Large intestine (tissue), 3 donors: ENCODE measurements at regions not wholly inside any gene's neighbourhood (a gene's known extent, or its start where the extent isn't known, plus 50 kb on each side); places are given as distances from the start of the nearest gene placed in this dataset.

Experiments
- DNase-seq, 2 donors: peaks; one replicate each; pipeline versions ENCODE4 v3.0.0 to v3.0.0-alpha.2; 2013
- H3K27ac ChIP-seq: one replicate; pipeline ENCODE4 v1.5.1; 2013; ENCODE audit warnings: low read length
- H3K27me3 ChIP-seq: 2 replicates; pipeline ENCODE4 v1.6.1; 2013; ENCODE audit warnings: low read length; ENCODE audit not compliant: control insufficient read depth, insufficient read depth
- H3K36me3 ChIP-seq: 2 replicates; pipeline ENCODE4 v1.6.1; 2013; ENCODE audit warnings: low read length; ENCODE audit not compliant: control insufficient read depth, insufficient read depth
- H3K4me1 ChIP-seq: one replicate; pipeline ENCODE4 v1.6.1; 2013; ENCODE audit warnings: low read length; ENCODE audit not compliant: control insufficient read depth, insufficient read depth
- H3K4me3 ChIP-seq: one replicate; pipeline ENCODE4 v1.5.1; 2013; ENCODE audit warnings: low read length
- H3K9me3 ChIP-seq: one replicate; pipeline ENCODE4 v1.6.1; 2013; ENCODE audit warnings: mild to moderate bottlenecking, low read depth, low read length, moderate library complexity; ENCODE audit not compliant: control insufficient read depth
- WGBS: methylation state at CpG from one replicate; pipeline ENCODE4 v1.1.5; 2013; ENCODE audit warnings: low lambda C conversion rate; ENCODE audit not compliant: insufficient coverage; 5-methylcytosine and 5-hydroxymethylcytosine counted together

DNA sequence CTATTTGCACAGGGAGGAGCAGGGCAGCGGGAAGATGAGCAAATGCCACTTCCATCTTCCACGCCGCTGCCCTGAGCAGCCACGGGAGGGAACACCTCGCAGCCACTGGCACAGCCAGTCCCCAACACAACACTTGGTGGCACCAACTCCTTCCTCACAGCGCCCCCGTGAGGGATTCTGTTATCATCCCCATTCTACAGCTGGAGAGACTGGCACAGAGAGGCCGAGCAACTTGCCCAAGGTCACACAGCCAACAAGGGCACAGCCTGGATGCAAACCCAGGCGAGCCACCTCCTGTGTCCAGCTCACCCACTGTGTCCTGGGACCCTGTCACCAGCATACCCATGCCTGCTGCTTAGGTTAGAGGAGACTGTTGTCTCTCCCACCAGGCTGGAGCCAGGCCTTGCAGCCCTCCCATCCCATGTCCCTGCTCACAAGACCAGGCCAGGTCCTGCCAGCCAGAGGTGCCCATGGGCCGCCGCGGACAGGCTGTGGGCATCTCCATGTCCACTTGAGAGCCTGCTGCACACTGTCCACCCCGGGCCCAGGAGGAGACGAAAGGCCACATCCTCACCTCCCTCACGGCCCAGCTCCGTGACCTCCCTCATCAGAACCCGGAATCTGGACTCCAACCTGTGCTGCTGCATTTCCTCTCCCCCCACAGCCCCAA is 57.0 kb downstream of the NCOR2 start:
- Histone ChIP-seq H3K4me1 (peaks cover 47% of the 10 kb centered on the region), H3K36me3 (peaks cover 20% of the 10 kb centered on the region), H3K4me3 (no peak overlapping the region), H3K27me3 (no peaks in the 10 kb centered on the region), H3K9me3 (peaks cover 2% of the 10 kb centered on the region), H3K27ac (no peak overlapping the region)
- no peak for DNase-seq
- WGBS: no CpG with 5 or more reads among the region's 17 CpGs

DNA sequence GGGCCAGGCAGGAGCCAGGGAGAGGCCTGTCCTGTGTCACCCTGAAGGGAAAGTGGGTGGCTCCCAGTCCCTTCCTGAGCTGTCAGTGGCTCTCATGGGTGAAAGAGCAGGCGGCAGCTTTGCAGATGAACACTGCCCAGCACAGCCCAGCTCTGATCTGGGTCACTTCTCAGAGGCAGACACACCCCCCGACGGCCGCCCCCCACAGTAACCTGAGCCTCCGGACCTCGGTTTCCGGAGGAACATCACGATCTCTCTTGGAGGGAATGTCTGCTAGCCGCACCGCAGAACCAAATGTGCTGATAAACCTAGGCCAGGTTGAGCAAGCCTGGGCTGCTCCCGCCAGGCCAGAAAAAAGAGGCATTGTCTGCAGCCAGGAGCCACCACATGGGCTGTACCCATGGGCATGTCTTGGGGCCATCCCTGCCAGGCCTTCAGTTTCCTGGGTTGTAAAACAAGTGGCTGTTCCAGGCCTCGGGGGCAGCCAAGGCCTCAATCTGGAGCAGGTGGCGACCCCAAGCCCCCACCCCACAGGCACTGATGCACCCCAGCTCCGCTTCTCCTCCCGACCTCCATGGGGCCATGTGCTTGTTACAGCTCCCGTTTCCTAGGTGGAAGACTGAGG is 57.6 kb downstream of the NCOR2 start:
- Histone ChIP-seq H3K4me3 (no peak overlapping the region), H3K36me3 (peaks cover 17% of the 10 kb centered on the region), H3K9me3 (peaks cover 1% of the 10 kb centered on the region), H3K4me1 (peaks cover 47% of the 10 kb centered on the region), H3K27ac (no peak overlapping the region), H3K27me3 (no peaks in the 10 kb centered on the region)
- WGBS: no CpG with 5 or more reads among the region's 16 CpGs
- DNase-seq: no peak

DNA sequence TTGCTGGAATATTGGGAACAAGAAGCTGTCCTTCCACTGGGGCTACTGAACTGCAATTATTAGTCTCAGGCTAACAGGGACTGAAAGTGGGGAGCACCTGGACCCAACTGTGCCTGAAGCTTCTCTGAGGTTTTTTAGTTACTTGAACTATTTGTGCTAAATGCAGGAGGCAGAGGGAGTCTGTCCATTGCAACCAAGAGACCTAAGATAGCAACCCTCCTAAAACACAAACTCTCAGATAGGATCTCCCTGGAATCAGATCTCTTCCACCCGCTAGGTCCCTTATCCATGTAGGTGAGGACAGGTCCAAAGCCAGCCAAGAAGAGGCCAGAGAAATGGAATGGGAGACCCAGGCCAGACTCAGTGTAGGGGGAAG is 58.1 kb downstream of the NCOR2 start:
- no CpG with 5 or more reads among the region's 1 CpG for WGBS
- Histone ChIP-seq H3K4me3 (no peak overlapping the region), H3K4me1 (peaks cover 47% of the 10 kb centered on the region), H3K36me3 (peaks cover 16% of the 10 kb centered on the region), H3K27me3 (no peaks in the 10 kb centered on the region), H3K27ac (no peak overlapping the region), H3K9me3 (no peaks in the 10 kb centered on the region)
- DNase-seq: no peak

DNA sequence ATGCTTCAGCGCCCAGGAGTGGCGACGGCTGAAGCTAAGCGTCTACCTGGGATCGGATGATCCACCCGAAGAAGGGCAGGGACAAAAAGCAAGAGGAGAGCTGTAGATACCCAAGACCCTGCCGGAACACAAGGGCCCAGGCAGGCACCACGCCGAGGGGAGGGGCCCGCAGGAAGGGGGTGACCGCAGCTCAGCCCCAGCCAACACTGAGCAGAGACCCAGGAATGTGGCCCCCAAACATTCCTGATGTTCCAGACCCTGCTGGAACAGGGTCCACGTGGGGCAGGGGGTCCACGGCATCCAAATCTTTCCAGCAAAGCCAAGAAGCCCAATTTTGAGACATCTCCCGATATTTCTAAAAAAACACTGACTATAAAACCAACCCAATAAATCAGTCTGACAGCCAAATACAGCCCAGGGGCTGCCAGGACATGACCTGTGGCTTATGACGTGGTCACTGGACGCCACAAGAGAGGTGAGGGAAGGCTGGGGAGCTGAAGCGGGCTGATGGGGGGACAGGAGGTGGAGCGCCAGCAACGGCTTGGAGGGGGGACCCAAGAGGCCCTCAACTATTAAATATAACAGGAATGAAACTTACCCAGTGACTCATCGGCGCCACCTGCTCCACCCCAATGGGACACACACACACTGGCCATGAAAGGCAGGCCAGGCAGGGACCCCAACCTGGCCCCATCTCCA is 58.9 kb downstream of the NCOR2 start:
- no CpG with 5 or more reads among the region's 21 CpGs for WGBS
- Histone ChIP-seq H3K36me3 (peaks cover 11% of the 10 kb centered on the region), H3K4me1 (peaks cover 45% of the 10 kb centered on the region), H3K4me3 (no peak overlapping the region), H3K9me3 (no peaks in the 10 kb centered on the region), H3K27me3 (no peaks in the 10 kb centered on the region), H3K27ac (peak overlapping the region; percentile 40)
- no peak for DNase-seq

DNA sequence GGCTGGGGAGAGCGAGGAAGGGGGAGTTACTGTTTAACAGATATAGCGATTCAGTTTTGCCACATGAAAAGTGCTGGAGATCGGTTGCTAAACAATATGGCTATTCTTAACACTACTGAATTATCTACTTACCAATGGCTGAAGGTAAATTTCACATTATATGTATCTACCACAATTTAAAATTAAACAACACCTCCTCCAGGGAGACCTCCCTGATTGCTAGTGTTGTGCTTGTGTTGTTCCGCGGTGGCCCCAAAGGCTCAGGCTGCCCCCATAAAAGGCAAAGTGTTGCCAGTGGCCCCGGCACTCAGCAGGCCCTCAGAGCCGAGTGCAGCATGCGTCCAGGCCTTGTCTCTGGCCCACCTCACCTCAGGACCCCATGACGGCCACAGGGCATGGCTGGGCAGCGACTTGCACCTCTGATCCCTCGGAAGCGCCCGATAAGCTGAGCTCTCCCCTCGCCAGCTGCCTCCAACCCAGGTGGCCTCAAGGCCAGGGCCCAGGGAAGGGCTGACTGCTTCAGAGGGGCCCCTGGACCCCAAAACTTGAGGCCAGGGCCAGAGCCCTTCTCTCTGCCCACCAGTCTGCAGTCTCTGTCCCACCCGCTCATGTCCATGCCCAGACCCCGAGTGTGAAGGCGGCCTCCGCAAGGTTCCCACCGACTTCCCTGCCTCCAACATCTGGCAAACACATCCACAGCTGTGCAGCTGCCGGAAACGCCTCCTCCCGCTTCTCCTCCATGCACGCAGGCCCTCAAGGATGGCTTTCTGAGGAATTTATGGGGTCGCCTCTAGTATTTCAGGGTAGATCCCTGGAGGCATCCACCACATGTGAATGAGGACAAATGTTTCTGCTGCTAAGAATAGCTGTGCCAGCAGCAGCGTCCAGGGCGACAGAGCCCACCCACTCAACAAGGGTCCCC is 60.0 kb downstream of the NCOR2 start:
- Histone ChIP-seq H3K27ac (peak overlapping the region; percentile 60), H3K36me3 (peaks cover 11% of the 10 kb centered on the region), H3K4me3 (no peak overlapping the region), H3K27me3 (no peaks in the 10 kb centered on the region), H3K4me1 (peaks cover 35% of the 10 kb centered on the region), H3K9me3 (no peaks in the 10 kb centered on the region)
- DNase-seq: peak in 1 of 2 donors; percentile 39
- 100% methylated on average over 2 of the region's 26 CpGs for WGBS

DNA sequence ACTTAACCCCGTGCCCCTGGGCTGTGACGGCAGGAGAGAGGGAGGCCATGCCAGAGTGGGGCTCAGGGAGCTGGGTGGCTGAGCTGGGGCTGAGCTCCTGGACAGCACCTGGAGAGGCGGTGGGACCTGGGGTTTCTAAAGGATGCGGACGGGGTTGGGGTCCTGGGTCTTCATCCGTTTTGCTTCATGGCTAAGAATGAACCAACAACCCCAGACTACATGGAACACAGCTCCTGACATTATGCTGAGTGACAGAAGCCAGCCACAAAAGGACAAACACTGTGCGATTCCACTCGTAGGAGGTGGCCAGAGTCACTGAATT is 60.6 kb downstream of the NCOR2 start:
- Histone ChIP-seq H3K36me3 (peaks cover 9% of the 10 kb centered on the region), H3K4me1 (peaks cover 34% of the 10 kb centered on the region), H3K4me3 (no peak overlapping the region), H3K27ac (peak overlapping the region; percentile 60), H3K9me3 (no peaks in the 10 kb centered on the region), H3K27me3 (no peaks in the 10 kb centered on the region)
- no CpG with 5 or more reads among the region's 8 CpGs for WGBS
- no peak for DNase-seq

DNA sequence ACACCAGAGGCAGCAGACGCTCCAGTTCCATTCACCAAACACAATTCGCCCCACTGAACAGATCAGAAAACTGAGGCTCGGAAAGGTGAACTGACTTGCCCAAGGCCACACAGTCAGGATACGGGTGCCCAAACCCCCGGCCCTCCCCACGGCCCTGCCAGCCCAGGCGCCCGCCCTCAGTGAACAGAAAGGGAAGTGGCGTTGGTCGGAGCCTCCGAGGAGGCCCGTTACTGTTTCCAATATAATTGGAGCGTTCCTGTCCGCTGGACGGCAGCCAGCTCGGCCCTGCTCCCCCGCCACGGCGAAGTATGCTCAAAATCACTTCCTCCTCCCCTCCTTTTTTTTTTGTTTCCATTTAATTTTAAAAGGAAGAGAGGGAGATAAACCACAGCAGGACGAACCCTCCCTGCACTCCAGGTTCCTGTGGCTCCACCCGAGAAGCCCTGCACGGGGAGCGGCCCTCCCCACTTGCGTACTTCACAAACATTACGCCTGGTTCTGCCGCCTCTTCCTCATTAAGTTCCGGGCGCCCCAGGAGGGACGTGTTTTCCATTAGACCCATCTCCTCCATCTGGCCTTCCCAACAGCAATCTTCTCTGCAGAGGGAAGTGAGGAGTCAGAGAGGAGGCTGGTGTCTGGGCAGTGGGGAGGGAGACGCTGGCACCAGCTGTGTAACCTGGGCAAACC is 61.1 kb downstream of the NCOR2 start:
- WGBS: no CpG with 5 or more reads among the region's 30 CpGs
- peak; percentile 52 to 59 for DNase-seq
- Histone ChIP-seq H3K4me3 (no peak overlapping the region), H3K36me3 (peaks cover 5% of the 10 kb centered on the region), H3K9me3 (no peaks in the 10 kb centered on the region), H3K27ac (peak overlapping the region; percentile 60), H3K27me3 (no peaks in the 10 kb centered on the region), H3K4me1 (peaks cover 36% of the 10 kb centered on the region)

DNA sequence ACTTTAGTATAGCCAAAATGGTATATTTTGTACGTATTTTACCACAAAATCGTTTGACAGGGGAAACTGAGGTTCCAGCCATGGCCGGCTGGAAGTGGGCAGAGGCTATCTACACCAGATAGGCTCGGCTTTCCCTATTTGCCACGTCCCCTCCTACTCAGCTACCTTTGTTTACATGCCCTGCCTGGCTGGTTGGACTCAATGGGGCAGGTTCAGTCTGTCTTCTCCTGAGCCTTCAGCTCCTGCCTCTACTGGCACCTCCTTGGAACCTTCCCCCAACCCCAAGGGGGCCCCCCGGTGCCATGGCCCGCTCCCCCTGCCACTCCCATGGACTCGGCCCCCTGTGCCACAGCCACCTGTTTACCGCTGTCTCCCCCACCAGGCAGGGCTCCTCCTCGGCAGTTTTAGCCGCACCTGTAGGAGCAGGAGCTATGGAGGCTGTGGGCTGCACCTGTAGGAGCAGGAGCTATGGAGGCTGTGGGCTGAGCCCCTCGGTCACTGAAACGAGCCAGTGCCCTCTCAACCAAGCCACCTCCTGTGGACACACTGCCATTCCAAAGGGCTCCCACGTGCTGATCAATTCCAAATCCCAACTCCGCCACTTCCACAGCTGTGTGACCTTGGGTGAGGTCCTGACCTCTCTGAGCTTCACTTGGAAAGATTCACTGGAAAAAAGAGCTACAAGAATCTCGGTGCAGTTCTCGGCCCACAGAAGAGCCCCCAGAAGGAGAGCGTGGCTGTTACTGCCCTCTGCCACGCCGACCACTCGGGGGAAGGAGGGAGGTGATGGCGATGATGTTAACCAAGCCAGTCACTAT is 62.2 kb downstream of the NCOR2 start:
- H3K4me1 ChIP-seq: peaks cover 46% of the 10 kb centered on the region
- no peak for DNase-seq
- H3K36me3 ChIP-seq: peaks cover 5% of the 10 kb centered on the region
- no peaks in the 10 kb centered on the region for H3K27me3 ChIP-seq
- 100% methylated on average over 1 of the region's 22 CpGs for WGBS
- H3K27ac ChIP-seq: no peak overlapping the region
- H3K9me3 ChIP-seq: no peaks in the 10 kb centered on the region
- no peak overlapping the region for H3K4me3 ChIP-seq

DNA sequence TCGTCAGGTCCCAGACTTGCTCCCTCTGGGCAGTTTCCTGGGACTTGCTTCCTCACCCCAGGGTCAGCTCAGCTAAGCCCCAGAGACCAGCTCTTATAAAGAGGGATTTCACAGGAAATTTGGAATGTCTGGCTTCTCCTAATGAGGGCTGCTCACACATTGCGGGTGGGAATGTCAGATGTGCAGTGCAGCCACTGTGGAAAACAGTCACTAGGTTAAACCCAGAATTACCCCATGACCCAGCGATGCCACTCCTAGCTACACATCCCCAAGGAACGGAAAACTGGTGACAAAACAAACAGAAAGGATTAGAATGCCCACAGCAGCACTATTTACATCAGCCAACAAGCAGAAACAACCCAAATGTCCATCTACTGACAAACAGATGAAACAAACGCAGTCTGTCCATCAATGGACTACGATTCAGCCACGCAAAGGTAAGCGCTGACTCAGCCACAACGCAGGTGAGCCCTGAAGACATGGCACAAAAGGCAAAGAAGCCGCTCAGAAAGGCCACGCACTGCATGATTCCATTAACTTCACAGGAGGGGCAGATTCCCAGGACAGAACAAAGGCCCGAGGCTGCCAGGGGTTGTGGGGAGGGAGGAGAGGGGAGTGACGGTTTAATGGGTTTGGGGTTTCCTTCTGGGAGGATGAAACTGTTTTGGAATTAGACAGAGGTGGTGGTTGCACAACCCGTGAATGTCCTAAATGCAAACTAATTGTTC is 63.0 kb downstream of the NCOR2 start:
- Histone ChIP-seq H3K4me3 (no peak overlapping the region), H3K9me3 (no peaks in the 10 kb centered on the region), H3K27me3 (no peaks in the 10 kb centered on the region), H3K27ac (no peak overlapping the region), H3K4me1 (peaks cover 45% of the 10 kb centered on the region), H3K36me3 (peaks cover 8% of the 10 kb centered on the region)
- DNase-seq: no peak
- no CpG with 5 or more reads among the region's 14 CpGs for WGBS
